HL-60 (cell line): ENCODE measurements at regions not wholly inside any gene's neighbourhood (a gene's known extent, or its start where the extent isn't known, plus 50 kb on each side); places are given as distances from the start of the nearest gene placed in this dataset.

Experiments
- CTCF ChIP-seq: IDR thresholded peaks from one replicate; pipeline ENCODE4 v1.5.1; 2011; ENCODE audit warnings: low read length, control low read depth, inconsistent platforms; ENCODE audit not compliant: insufficient read depth
- POLR2AphosphoS5 ChIP-seq: IDR thresholded peaks from 2 replicates; pipeline ENCODE4 v1.6.1; 2012; ENCODE audit warnings: low read depth
- REST ChIP-seq: IDR thresholded peaks from 2 replicates; pipeline ENCODE4 v1.6.1; 2012; ENCODE audit warnings: low read depth; ENCODE audit not compliant: insufficient replicate concordance
- SPI1 ChIP-seq: IDR thresholded peaks from 2 replicates; pipeline ENCODE4 v1.6.1; 2012; ENCODE audit warnings: low read depth, mild to moderate bottlenecking, borderline replicate concordance

- TF ChIP-seq CTCF (no peak), POLR2AphosphoS5 (no peak), REST (no peak), SPI1 (no peak)
Measured at GRCh38 chr4:63017300-63017699, 1392.0 kb downstream of the TECRL start.
